ENCODE measurements at regions not wholly inside any gene's neighbourhood (a gene's known extent, or its start where the extent isn't known, plus 50 kb on each side); places are given as distances from the start of the nearest gene placed in this dataset.

DNA sequence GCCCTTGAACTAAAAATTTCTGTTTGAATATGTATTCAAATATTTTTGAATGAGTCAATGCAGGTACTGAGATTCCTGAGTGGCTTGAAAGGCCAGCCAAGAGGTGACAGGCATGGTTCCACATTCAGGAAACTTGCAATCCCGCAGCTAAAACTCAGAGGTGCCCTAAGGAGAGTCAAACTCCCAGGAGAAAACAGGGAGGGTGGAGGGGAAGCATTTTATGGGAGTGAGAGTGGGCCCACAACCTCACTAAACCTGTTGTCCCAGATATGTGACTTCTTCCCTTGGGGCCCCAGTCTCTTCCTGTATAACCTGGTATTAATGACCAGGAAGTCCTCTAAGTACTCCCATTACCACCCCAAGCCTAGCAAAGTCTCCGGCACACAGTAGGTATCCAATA lies 189.6 kb downstream of the PLPP3 start:
- Histone ChIP-seq H3K9me3 (no peaks in the 10 kb centered on the region), H3K4me1 (peaks cover 0 to 14% (median 0%) of the 10 kb centered on the region in 3 donors), H3K36me3 (no peaks in the 10 kb centered on the region), H3K27ac (no peak overlapping the region), H3K4me3 (no peak overlapping the region), H3K27me3 (no peaks in the 10 kb centered on the region)
- TF ChIP-seq, protein P1, sequence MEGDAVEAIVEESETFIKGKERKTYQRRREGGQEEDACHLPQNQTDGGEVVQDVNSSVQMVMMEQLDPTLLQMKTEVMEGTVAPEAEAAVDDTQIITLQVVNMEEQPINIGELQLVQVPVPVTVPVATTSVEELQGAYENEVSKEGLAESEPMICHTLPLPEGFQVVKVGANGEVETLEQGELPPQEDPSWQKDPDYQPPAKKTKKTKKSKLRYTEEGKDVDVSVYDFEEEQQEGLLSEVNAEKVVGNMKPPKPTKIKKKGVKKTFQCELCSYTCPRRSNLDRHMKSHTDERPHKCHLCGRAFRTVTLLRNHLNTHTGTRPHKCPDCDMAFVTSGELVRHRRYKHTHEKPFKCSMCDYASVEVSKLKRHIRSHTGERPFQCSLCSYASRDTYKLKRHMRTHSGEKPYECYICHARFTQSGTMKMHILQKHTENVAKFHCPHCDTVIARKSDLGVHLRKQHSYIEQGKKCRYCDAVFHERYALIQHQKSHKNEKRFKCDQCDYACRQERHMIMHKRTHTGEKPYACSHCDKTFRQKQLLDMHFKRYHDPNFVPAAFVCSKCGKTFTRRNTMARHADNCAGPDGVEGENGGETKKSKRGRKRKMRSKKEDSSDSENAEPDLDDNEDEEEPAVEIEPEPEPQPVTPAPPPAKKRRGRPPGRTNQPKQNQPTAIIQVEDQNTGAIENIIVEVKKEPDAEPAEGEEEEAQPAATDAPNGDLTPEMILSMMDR (IDR thresholded peaks at IDR 0.05) = no peak
- TF ChIP-seq POLR2A (IDR thresholded peaks at IDR 0.05) = no peak
- intact Hi-C loops (cut with DNase I) = no loop called here
- 50 to 69% methylated on average over 2 of the region's 2 CpGs for WGBS, 2 donors
- DNase-seq = no peak

DNA sequence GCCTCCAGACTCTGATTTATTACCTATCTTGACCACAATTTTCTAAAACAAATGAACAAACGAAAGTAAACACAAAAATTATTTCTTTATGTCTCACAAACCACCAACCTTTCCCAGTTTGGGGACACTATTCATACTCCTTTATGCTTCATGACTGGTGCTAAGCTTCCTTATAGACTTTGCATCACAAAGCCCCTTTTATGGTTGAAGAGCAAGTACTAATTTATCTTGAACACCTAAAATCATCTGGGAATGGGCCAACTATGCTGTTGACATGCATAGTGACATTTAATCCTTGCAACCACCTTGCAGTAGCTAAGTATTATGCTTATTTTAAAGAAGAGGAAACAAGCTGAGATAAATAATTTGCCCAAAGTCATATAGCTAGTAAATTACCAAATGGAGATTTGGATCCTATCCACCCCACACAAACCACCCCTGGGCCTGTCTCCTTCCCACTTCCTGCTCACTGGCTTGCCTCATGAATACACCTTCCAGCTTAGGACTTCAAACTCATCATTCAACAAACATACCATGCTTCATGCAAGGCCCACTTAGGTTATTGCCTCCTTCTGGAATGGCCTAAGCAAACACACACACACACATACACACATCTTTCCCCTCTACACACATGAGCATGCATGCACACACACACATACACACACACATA lies 192.2 kb downstream of the PLPP3 start:
- Histone ChIP-seq H3K4me3 (no peak overlapping the region), H3K9me3 (no peaks in the 10 kb centered on the region), H3K27ac (no peak overlapping the region), H3K4me1 (peaks cover 0 to 14% (median 0%) of the 10 kb centered on the region in 3 donors), H3K27me3 (no peaks in the 10 kb centered on the region), H3K36me3 (no peaks in the 10 kb centered on the region)
- DNase-seq = no peak
- whole genome bisulfite sequencing, 2 donors = 48 to 65% methylated on average over 1 of the region's 1 CpG
- intact Hi-C loops (cut with DNase I) = no loop called here
- TF ChIP-seq, protein P1 (IDR thresholded peaks at IDR 0.05) = no peak
- no peak for TF ChIP-seq POLR2A (IDR thresholded peaks at IDR 0.05)

DNA sequence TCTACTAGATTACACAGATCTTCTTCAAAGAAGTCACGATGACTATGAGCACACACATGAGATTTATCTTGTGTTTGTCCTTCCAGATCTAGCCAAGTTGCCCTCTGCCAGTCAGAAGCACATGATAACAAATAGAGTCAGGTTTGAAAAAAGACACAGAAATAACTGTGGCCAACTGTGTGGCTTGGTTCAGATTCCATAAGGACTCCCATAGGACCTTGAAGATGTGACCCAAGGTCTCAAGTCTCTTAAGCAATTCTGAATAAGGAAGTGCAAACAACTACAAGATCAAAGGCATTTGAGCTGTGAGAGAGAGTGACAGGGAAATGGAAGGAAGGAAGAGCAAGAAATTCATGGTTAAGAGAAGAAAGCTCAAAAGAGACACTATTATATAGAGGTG lies 194.0 kb downstream of the PLPP3 start:
- intact Hi-C loops (cut with DNase I) = no loop called here
- no peaks in the 10 kb centered on the region for H3K36me3 ChIP-seq
- H3K27ac ChIP-seq = no peak overlapping the region
- H3K9me3 ChIP-seq = no peaks in the 10 kb centered on the region
- TF ChIP-seq, protein P1 (IDR thresholded peaks at IDR 0.05) = no peak
- TF ChIP-seq POLR2A (IDR thresholded peaks at IDR 0.05) = no peak
- H3K4me3 ChIP-seq = no peak overlapping the region
- 71 to 88% methylated on average over 1 of the region's 1 CpG for WGBS, 2 donors
- no peaks in the 10 kb centered on the region for H3K27me3 ChIP-seq
- DNase-seq = no peak
- H3K4me1 ChIP-seq = peaks cover 0 to 11% (median 0%) of the 10 kb centered on the region in 3 donors

DNA sequence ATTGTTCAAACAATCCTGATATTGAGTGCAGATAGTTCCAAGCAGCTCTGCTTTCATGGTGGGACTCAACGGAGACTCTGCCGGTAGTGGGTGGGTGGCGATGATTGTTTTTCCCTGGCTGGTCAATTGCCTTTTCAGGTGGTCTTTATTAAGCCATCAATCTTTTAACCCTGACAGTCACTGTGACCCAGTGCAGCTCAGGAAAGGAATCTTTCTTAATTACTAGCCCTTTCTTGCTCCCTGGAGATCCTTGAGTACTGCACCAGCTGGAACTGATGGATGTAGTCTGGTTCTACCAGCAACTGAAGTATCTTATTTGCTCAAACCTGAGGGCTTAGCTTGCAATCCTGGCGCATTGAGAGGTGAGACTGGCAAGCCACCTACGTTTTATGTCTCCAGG lies 196.4 kb downstream of the PLPP3 start:
- no peak for DNase-seq
- Histone ChIP-seq H3K9me3 (no peaks in the 10 kb centered on the region), H3K4me1 (peaks cover 0 to 9% (median 0%) of the 10 kb centered on the region in 3 donors), H3K4me3 (no peak overlapping the region), H3K27ac (no peak overlapping the region), H3K27me3 (no peaks in the 10 kb centered on the region), H3K36me3 (no peaks in the 10 kb centered on the region)
- intact Hi-C loops (cut with DNase I) = no loop called here
- 85 to 98% methylated on average over 4 to 5 of the region's 5 CpGs for WGBS, 2 donors
- TF ChIP-seq, protein P1 (IDR thresholded peaks at IDR 0.05) = no peak
- TF ChIP-seq POLR2A (IDR thresholded peaks at IDR 0.05) = no peak

DNA sequence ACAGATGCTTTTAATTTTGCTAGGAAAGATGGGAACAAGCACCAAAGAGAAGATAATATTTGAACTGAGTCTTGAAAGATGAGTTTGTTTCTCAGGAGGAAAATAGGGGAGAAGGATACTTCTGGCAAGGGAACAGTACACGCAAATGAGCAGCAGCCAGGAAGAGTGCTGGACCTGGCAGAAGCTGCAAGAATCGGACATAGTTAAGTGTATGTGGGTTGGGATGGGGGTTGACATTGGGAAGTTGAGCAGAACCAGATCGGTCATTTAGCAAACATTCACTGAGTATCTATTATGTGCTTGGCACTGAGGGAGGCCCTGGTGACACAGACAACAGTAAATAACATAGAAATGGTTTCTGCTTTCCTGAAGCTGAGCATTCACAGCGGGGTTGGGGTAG lies 198.8 kb downstream of the PLPP3 start:
- Histone ChIP-seq H3K9me3 (no peaks in the 10 kb centered on the region), H3K4me1 (peaks cover 0 to 30% (median 14%) of the 10 kb centered on the region in 3 donors), H3K36me3 (no peaks in the 10 kb centered on the region), H3K27ac (no peak overlapping the region), H3K27me3 (no peaks in the 10 kb centered on the region), H3K4me3 (no peak overlapping the region)
- DNase-seq = no peak
- TF ChIP-seq, protein P1 (IDR thresholded peaks at IDR 0.05) = no peak
- TF ChIP-seq POLR2A (IDR thresholded peaks at IDR 0.05) = no peak
- intact Hi-C loops (cut with DNase I) = no loop called here
- 62 to 74% methylated on average over 4 of the region's 4 CpGs for WGBS, 2 donors
